Activated T-cell treated with anti-CD3 and anti-CD28 coated beads for 4 hours (primary cell): ENCODE measurements at regions not wholly inside any gene's neighbourhood (a gene's known extent, or its start where the extent isn't known, plus 50 kb on each side); places are given as distances from the start of the nearest gene placed in this dataset.

Experiments used
- DNase-seq: peaks from one replicate; pipeline ENCODE4 v3.0.0-alpha.2; 2020

DNA sequence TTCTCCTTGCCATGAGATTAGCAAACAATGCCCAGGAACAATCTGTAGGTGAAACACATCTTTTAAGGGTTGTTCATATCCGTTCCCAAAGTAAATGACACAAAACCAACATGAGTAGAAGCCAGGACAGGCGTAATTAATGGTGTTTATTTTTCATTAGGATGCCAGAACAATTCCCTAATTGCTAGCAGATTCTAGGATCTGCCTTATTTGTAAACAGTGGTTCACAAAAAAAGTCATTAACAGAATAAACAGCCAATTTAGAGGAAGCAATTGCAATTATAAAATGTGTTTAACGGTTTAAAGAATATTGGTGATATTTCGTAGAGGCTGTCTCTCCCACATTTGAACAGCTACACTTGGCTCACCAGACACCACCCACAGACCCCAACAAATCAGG lies 250.6 kb upstream of the GPR26 start:
- DNase-seq = no peak

- no peak for DNase-seq
Measured at GRCh38 chr10:123417414-123417813, 248.7 kb upstream of the GPR26 start.

- no peak for DNase-seq
Measured at GRCh38 chr10:123421461-123421860, 244.7 kb upstream of the GPR26 start.

GRCh38 chr10:123422261-123422660 lies 243.9 kb upstream of the GPR26 start:
- DNase-seq = no peak

DNA sequence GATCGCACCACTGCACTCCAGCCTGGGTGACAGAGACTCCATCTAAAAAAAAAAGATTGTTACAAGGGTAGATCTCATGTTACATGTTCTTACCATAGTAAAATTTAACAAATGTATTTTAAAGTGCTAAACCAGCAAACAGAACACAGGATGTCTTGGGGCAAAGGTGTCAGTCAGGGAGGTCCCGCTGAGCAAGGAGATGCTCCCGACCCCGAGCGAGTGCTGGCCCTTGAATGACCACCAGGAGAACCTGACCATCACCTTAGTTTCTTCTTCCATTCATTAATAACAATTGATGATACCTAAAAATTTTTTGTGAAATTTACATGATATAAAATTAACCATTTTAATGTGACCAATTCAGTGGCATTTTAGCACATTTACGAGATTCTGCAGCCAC lies 241.6 kb upstream of the GPR26 start:
- no peak for DNase-seq

DNA sequence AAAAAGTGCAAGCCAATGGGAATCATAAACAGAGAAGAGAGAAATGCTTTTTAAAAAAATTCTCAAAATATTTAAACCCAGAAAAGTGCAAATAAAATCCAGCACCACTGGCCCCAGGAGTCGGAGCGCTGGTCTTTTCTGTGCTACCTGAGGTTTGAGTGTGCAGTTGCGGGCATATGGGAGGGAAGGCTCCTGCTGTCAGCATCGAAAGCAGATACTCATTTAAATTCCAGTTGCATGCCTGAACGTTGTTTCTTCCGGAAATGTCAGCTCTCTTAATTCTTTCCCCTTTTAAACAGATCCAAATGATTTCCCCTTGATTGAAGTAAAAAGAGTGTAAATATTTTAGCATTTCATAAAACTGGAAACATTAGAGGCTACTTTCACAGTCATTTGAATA lies 240.5 kb upstream of the GPR26 start:
- no peak for DNase-seq

GRCh38 chr10:123427165-123427786 lies 238.9 kb upstream of the GPR26 start:
- no peak for DNase-seq

DNA sequence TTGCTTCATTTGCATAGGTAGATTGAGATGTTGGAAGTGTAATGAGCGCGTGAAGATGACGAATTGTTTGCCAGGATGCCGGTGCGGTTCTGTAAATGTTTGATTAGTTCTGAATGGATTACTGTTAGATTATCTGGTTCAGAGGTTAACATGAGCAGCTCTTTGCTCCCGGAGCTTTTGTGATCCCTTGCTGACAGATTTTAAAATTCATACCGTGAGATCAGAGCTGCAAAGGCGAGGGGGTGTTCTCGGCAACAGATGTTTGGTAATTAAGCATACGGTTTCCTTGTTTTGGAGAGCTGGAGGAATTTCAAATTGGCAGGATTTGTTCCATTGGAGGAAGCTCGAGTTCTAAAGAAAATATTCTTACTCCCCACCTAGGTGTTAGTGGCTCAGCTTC lies 237.8 kb upstream of the GPR26 start:
- no peak for DNase-seq

GRCh38 chr10:123429706-123430221 lies 236.4 kb upstream of the GPR26 start:
- no peak for DNase-seq

- no peak for DNase-seq
Measured at GRCh38 chr10:123433539-123433938, 232.6 kb upstream of the GPR26 start.

DNA sequence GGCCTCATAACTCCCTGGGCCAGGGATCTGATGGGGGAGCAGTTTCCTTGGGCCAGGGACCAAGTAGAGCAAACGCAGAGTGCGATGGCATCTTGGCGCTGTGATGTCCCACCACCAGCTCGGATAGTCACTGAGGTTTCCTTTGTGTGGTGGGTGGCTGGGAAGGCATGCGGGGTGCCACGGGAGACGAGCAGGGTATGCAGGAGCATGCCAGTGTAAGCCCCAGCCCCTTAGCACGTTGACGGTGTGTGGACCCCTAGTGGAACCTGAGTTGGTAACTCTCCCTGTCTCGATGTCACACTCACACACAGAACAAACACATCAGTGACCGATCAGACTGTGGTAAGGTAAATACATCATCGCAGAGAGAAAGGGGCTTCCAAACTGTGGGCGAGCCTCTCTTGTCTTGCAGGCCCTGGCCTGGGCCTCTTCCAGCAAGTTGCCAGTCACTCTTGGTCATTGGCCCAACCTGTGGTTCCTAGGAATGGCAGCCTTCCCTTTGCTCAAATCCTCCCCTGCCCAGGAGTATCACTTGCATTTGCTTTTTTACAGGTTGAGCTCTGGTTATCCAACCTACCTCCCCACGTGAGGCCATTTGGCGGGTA lies 231.6 kb upstream of the GPR26 start:
- no peak for DNase-seq

DNA sequence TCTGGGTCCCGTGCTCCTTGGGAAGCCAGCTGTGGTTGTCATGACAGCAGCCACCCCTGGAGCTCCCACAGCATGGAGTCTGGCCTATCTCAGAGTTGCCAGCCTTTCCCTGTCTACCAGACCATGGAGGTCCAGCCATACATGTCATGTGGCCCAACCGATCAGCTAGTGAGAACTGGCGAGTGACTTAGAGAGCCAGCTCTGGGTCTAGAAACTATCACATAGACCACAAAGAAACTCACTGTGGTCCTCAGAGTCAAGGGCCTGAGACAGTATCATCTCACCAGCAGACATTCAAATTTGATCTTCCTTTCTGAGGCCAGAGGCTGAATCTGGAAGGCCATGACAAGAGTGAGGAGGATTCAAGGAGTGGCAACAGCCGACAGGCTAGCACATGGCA lies 223.3 kb upstream of the GPR26 start:
- DNase-seq = no peak

DNA sequence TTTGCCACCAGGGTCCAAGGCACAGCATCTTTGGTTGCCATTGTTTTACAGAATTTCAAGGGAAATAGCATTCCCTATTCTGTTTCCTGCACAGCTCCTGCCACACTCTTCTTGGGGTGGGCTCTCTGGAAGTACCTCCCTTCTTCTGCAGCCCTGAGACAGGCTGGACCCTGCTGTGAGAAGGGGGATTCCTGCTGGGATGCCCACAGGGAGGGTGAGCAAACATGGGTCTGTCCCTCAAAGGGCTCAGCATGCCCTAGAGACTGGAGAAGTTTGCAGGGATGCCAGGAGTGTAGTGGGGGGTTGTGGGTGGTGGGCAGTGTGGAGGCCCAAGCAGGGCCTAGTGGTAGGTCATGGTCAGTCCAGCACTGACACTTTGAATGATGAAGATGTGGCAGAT lies 222.2 kb upstream of the GPR26 start:
- no peak for DNase-seq

DNA sequence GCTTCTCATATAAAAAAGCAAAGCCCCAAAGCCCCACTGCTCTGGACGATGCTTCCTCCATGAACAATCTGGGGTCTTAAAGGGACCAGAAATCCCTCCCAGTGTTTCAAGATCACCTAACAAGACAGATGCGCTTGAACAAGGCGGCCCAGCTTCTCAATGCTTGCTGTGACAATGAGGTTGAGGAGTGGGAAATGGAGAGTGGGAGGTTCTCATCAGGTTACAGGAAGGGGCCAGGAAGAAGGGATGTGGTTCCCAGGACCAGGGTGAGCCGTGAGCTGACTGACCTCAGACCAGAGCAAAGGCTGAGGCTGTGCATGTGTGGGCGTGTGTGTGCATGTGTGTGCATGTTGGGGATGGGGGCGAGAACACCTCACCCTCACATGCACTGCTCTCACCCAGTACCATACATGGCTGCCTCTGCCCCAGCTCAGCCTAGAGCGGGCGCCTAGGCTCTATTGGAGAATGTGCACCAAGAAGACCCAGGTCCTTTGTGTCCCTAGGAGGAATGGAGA lies 220.8 kb upstream of the GPR26 start:
- DNase-seq = no peak

GRCh38 chr10:123446449-123447156 lies 219.6 kb upstream of the GPR26 start:
- DNase-seq = no peak

GRCh38 chr10:123449234-123449962 lies 216.8 kb upstream of the GPR26 start:
- DNase-seq = no peak

DNA sequence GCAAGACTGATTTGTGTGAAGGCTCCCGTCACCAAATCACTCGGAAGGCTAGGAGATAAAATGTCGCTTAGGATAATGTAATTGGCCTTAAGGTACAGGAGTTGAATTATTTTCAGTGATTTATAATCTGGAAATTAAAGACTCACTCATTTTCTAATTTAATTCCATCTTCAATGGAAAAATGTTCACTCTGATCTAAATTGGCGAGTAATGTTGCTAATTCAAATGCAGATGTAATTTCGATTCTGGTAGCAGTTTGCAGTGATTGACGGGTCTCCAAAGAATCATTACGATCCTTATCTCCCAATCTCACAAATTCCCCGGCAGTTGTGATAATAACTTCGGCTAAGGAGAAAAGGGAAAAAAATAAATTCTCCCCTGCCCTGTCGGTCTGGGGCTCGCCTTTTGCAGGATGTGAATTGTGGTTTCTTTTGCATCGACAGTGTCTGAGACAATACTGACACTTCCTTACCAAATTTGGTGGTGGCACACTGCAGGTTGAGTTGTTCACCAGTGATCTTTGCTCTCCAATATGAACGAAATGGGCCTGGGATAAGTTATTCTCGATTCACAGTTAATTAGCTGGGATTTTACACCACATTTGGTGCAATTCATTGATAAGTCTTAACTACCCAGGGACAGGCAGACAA lies 215.1 kb upstream of the GPR26 start:
- no peak for DNase-seq

DNA sequence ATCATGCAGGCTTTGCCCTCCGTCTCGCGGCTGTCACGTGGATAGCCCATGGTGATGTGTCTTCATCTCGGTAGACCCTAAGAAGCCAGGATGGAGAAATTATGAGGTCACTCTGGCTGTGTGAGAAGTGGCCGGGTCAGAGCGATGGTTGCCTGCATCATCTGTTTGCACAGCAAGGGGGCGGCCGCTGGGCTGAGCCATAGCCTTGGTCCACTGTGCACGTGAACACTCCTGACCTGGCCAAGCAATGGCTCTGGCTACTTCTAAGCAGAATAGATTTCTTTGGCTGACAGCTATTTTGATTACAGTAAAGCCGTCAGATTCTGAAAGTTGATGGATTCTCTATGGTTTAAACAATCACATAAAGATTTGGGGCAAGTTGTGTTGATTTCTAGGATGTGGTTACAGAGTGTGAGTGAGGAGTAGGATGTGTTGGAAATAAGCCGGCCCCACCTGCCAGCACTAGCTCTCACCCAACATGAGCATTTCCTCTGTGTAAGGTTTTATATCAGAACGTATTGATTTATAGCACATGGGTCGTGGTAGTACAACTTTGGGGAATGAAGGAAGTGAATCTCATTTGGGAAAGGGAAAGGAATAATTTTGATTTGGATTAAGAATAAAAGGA lies 214.4 kb upstream of the GPR26 start:
- DNase-seq = no peak

- DNase-seq = no peak
Measured at GRCh38 chr10:123454987-123455386, 211.2 kb upstream of the GPR26 start.

DNA sequence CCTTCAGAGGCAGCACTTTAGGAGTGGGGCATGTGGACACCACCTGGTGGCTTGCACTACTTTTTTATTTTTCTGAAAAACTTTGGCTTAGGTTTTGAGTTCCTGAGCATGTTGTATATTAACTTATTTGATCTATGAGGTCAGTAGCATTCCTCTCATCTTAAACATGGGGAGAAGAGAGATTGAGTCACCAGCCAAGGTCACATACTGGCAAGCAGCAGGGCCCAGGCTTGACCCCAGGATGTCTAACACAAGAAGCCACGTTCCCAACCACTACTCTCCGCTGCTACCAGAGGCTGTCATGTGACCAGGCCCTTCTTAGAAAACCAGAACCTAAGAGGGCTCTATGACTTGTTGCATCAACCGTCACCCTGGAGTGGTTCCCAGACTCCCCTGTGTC lies 210.3 kb upstream of the GPR26 start:
- no peak for DNase-seq

GRCh38 chr10:123458933-123459332 lies 207.2 kb upstream of the GPR26 start:
- no peak for DNase-seq

DNA sequence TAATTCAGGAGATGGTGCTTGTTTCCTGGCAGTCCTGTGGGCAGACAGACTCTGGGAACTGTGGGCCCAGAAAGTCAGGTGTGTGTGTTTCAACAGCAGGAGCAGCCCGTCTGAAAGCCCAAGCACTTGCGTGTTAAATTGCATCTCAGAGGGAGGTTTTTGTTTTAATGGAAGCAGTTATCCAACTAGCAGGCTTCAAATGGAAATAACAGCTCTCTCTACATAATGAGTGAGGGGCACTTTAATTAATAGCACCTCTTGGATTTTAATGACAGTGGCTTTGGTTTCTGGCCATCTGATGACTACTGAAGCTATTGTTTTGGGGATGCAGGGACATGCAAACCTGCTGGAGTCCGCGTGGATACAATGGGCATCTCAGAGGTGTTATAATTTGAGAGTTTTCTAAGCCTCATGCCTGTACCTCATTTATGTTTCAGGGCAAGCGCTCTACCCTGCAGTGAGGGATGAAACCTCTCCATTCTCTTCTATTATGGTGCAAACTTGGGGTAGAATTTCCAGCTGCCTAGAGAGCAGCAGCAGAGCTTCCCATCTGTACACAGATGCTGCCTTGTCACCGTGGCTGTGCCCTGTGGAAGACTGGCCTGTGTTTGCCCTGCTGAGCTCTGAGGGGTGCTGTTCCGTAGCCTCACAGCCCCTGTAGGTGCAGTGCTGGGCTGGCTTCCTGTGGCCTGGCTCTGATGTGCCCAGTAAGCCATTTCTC lies 206.6 kb upstream of the GPR26 start:
- no peak for DNase-seq
